Prostate gland (tissue), 2 donors: ENCODE measurements at regions not wholly inside any gene's neighbourhood (a gene's known extent, or its start where the extent isn't known, plus 50 kb on each side); places are given as distances from the start of the nearest gene placed in this dataset.

Experiments
- DNase-seq: peaks from one replicate; pipeline ENCODE4 v3.0.0-alpha.2; 2019; ENCODE audit warnings: low spot score
- H3K27ac ChIP-seq, 2 donors: fragments of 200-600 bp; sonication (generic); 2 replicates each; pipeline ENCODE4 v1.5.1; 2017 to 2019
- H3K27me3 ChIP-seq: fragments of 200-600 bp; sonication (generic); replicated peaks from 2 replicates; pipeline ENCODE4 v1.5.1; 2019; ENCODE audit not compliant: insufficient read depth
- H3K36me3 ChIP-seq, 2 donors: fragments of 200-600 bp; sonication (generic); 1 replicate in 1 of 2; 2 replicates in 1 of 2; pipeline versions ENCODE4 v1.5.1 to v1.8.1; 2017 to 2019
- H3K4me1 ChIP-seq: fragments of 200-600 bp; sonication (generic); replicated peaks from 2 replicates; pipeline ENCODE4 v1.5.1; 2019
- H3K4me3 ChIP-seq, 2 donors: fragments of 200-600 bp; sonication (generic); 2 replicates each; pipeline ENCODE4 v1.5.1; 2017 to 2019
- H3K9me3 ChIP-seq: fragments of 200-600 bp; sonication (generic); 2 replicates; pipeline ENCODE4 v1.5.1; 2017
- CTCF ChIP-seq, 4 experiments: fragments of 200-600 bp in 2 of 4; fragments of 450-650 bp in 2 of 4; sonication (generic) in 2 of 4; IDR thresholded peaks; 1 replicate in 3 of 4; 2 replicates in 1 of 4; pipeline ENCODE4 v1.5.1; 2016 to 2019; ENCODE audit warnings: antibody characterized with exemption in 4 of 4, mild to moderate bottlenecking in 2 of 4, moderate library complexity in 2 of 4
- POLR2A ChIP-seq: fragments of 450-650 bp; IDR thresholded peaks from one replicate; pipeline ENCODE4 v1.6.1; 2016; ENCODE audit warnings: antibody characterized with exemption, mild to moderate bottlenecking
- POLR2AphosphoS5 ChIP-seq: sonication (generic); formaldehyde crosslinking; IDR thresholded peaks from one replicate; pipeline ENCODE4 v1.6.1; 2017; ENCODE audit warnings: antibody characterized with exemption
- WGBS: methylation state at CpG from one replicate; pipeline ENCODE4 v1.1.5; 2018; 5-methylcytosine and 5-hydroxymethylcytosine counted together
- intact Hi-C: fragments of 100-400 bp; cut with DNase I; formaldehyde crosslinking; loops from one replicate; pipeline ENCODE4 v1.14.2; 2022

GRCh38 chr17:77318491-77319210 is 177.9 kb downstream of the SEC14L1 start:
- DNase-seq: no peak

GRCh38 chr17:77319211-77320043 is 178.7 kb downstream of the SEC14L1 start:
- DNase-seq: peak; percentile 95
- 15% methylated on average over 38 of the region's 38 CpGs for WGBS
- Histone ChIP-seq H3K9me3 (no peaks in the 10 kb centered on the region), H3K36me3 (no peaks in the 10 kb centered on the region), H3K4me3 (peak overlapping the region; percentile 33 to 37), H3K27ac (peak overlapping the region; percentile 94 to 96), H3K27me3 (no peaks in the 10 kb centered on the region), H3K4me1 (peaks cover 32% of the 10 kb centered on the region)
- TF ChIP-seq POLR2AphosphoS5 (peak; percentile 96), CTCF (IDR thresholded peaks at IDR 0.05) (no peak), POLR2A (peak; percentile 88)
- intact Hi-C loops: no loop called here

More at GRCh38 chr17:77318491-77319210, 177.9 kb downstream of the SEC14L1 start:
- Histone ChIP-seq H3K4me3 (peak overlapping the region; percentile 33 to 37), H3K9me3 (no peaks in the 10 kb centered on the region), H3K27me3 (no peaks in the 10 kb centered on the region), H3K36me3 (no peaks in the 10 kb centered on the region), H3K27ac (peak overlapping the region; percentile 94 to 96), H3K4me1 (peaks cover 28% of the 10 kb centered on the region)
- TF ChIP-seq CTCF (IDR thresholded peaks at IDR 0.05) (no peak), POLR2A (no peak), POLR2AphosphoS5 (no peak)
- intact Hi-C loops: no loop called here
- WGBS: 35% methylated on average over 14 of the region's 14 CpGs

GRCh38 chr17:77320044-77320440 is 179.3 kb downstream of the SEC14L1 start:
- H3K27me3 ChIP-seq: no peaks in the 10 kb centered on the region
- no peaks in the 10 kb centered on the region for H3K9me3 ChIP-seq
- intact Hi-C loops: no loop called here
- peaks cover 32% of the 10 kb centered on the region for H3K4me1 ChIP-seq
- peak overlapping the region; percentile 94 to 96 for H3K27ac ChIP-seq
- DNase-seq: no peak
- WGBS: 29% methylated on average over 18 of the region's 18 CpGs
- TF ChIP-seq POLR2A (no peak), POLR2AphosphoS5 (no peak), CTCF (IDR thresholded peaks at IDR 0.05) (no peak)
- peak overlapping the region; percentile 33 to 37 for H3K4me3 ChIP-seq
- H3K36me3 ChIP-seq: no peaks in the 10 kb centered on the region

DNA sequence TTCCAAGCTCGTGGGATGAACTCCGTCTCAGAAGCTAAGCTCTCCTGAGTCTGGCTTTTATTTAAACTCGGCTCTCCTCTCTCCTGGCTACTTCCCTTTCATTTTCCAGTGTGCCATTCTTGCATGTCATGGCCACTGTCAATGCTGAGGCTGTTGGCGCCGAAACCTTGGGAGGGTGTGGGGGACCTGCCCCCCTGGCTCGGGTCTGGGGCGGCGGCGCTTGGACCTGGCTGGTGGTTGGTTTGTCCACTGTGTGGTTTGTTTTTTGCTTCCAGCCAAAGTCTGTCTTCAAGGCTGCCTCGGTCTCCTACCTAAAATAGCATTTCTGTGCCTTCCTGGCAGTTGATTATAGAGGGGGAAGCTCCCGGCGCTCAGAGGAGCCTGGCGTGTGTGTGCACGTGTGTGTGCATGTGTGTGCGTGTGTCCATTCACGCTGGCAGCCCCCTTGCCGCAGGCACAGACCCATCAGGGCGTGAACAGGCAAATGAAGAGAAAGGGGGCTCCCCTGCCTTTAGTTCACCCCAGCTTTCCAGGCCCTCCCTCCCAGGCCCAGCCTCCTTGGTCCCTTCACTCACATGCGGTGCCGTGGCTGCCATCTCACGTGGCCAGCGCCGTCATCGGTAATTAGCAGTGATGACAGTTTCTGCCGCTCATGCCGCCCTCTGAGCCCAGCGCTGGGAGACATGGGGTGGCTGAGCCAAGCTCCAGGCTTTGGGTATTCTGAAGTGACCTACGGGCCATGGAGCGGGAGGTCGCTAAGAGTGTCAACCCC is 179.9 kb downstream of the SEC14L1 start:
- H3K4me1 ChIP-seq: peaks cover 32% of the 10 kb centered on the region
- H3K27ac ChIP-seq: peak overlapping the region; percentile 94 to 96
- no peak for DNase-seq
- H3K27me3 ChIP-seq: no peaks in the 10 kb centered on the region
- 40% methylated on average over 30 of the region's 30 CpGs for WGBS
- H3K36me3 ChIP-seq: no peaks in the 10 kb centered on the region
- TF ChIP-seq POLR2A: peak; percentile 3
- no peak for TF ChIP-seq POLR2AphosphoS5
- no peak for TF ChIP-seq CTCF (IDR thresholded peaks at IDR 0.05)
- H3K9me3 ChIP-seq: no peaks in the 10 kb centered on the region
- peak overlapping the region; percentile 33 to 37 for H3K4me3 ChIP-seq
- intact Hi-C loops: no loop called here
